ENCODE measurements at regions not wholly inside any gene's neighbourhood (a gene's known extent, or its start where the extent isn't known, plus 50 kb on each side); places are given as distances from the start of the nearest gene placed in this dataset.

GRCh38 chr3:94179059-94179458 lies 116.2 kb downstream of the NSUN3 start:
- H3K36me3 ChIP-seq (ENCODE audit: control insufficient read depth, low read depth, low read length), result no peaks in the 10 kb centered on the region
- no peak overlapping the region for H3K9ac ChIP-seq (ENCODE audit: low read length)
- H3K9me3 ChIP-seq (ENCODE audit: control insufficient read depth, low read depth, low read length), result no peaks in the 10 kb centered on the region
- H3K27ac ChIP-seq (ENCODE audit: low read length), result no peak overlapping the region
- no peaks in the 10 kb centered on the region for H3K27me3 ChIP-seq (ENCODE audit: control insufficient read depth, insufficient read depth, low read length)
- no peak overlapping the region for H3K4me3 ChIP-seq (ENCODE audit: low read length)
- no peaks in the 10 kb centered on the region for H3K4me1 ChIP-seq (ENCODE audit: control insufficient read depth, low read depth, low read length)

- Histone ChIP-seq H3K27me3 (ENCODE audit: control insufficient read depth, insufficient read depth, low read length) (no peaks in the 10 kb centered on the region), H3K9ac (ENCODE audit: low read length) (no peak overlapping the region), H3K36me3 (ENCODE audit: control insufficient read depth, low read depth, low read length) (no peaks in the 10 kb centered on the region), H3K27ac (ENCODE audit: low read length) (no peak overlapping the region), H3K4me3 (ENCODE audit: low read length) (no peak overlapping the region), H3K9me3 (ENCODE audit: control insufficient read depth, low read depth, low read length) (no peaks in the 10 kb centered on the region), H3K4me1 (ENCODE audit: control insufficient read depth, low read depth, low read length) (no peaks in the 10 kb centered on the region)
These were observed 120.7 kb downstream of the NSUN3 start for GRCh38 chr3:94183551-94183950.

GRCh38 chr3:94184781-94185180 lies 121.9 kb downstream of the NSUN3 start:
- Histone ChIP-seq H3K4me3 (ENCODE audit: low read length) (no peak overlapping the region), H3K9me3 (ENCODE audit: control insufficient read depth, low read depth, low read length) (no peaks in the 10 kb centered on the region)

GRCh38 chr3:94185753-94186152 lies 122.9 kb downstream of the NSUN3 start:
- no peaks in the 10 kb centered on the region for H3K27me3 ChIP-seq (ENCODE audit: control insufficient read depth, insufficient read depth, low read length)
- H3K27ac ChIP-seq (ENCODE audit: low read length), result no peak overlapping the region
- no peak overlapping the region for H3K9ac ChIP-seq (ENCODE audit: low read length)
- no peak overlapping the region for H3K4me3 ChIP-seq (ENCODE audit: low read length)
- H3K36me3 ChIP-seq (ENCODE audit: control insufficient read depth, low read depth, low read length), result no peaks in the 10 kb centered on the region
- no peaks in the 10 kb centered on the region for H3K9me3 ChIP-seq (ENCODE audit: control insufficient read depth, low read depth, low read length)
- no peaks in the 10 kb centered on the region for H3K4me1 ChIP-seq (ENCODE audit: control insufficient read depth, low read depth, low read length)

More at GRCh38 chr3:94184781-94185180, 121.9 kb downstream of the NSUN3 start:
- Histone ChIP-seq H3K27ac (ENCODE audit: low read length) (no peak overlapping the region), H3K27me3 (ENCODE audit: control insufficient read depth, insufficient read depth, low read length) (no peaks in the 10 kb centered on the region), H3K36me3 (ENCODE audit: control insufficient read depth, low read depth, low read length) (no peaks in the 10 kb centered on the region), H3K9ac (ENCODE audit: low read length) (no peak overlapping the region), H3K4me1 (ENCODE audit: control insufficient read depth, low read depth, low read length) (no peaks in the 10 kb centered on the region)

- Histone ChIP-seq H3K9me3 (ENCODE audit: control insufficient read depth, low read depth, low read length) (no peaks in the 10 kb centered on the region), H3K27me3 (ENCODE audit: control insufficient read depth, insufficient read depth, low read length) (no peaks in the 10 kb centered on the region), H3K4me1 (ENCODE audit: control insufficient read depth, low read depth, low read length) (no peaks in the 10 kb centered on the region), H3K36me3 (ENCODE audit: control insufficient read depth, low read depth, low read length) (no peaks in the 10 kb centered on the region), H3K27ac (ENCODE audit: low read length) (no peak overlapping the region), H3K9ac (ENCODE audit: low read length) (no peak overlapping the region), H3K4me3 (ENCODE audit: low read length) (no peak overlapping the region)
These were observed 124.8 kb downstream of the NSUN3 start for GRCh38 chr3:94187697-94188096.

- Histone ChIP-seq H3K27me3 (ENCODE audit: control insufficient read depth, insufficient read depth, low read length) (no peaks in the 10 kb centered on the region), H3K36me3 (ENCODE audit: control insufficient read depth, low read depth, low read length) (no peaks in the 10 kb centered on the region), H3K9ac (ENCODE audit: low read length) (no peak overlapping the region), H3K27ac (ENCODE audit: low read length) (no peak overlapping the region), H3K9me3 (ENCODE audit: control insufficient read depth, low read depth, low read length) (no peaks in the 10 kb centered on the region), H3K4me1 (ENCODE audit: control insufficient read depth, low read depth, low read length) (no peaks in the 10 kb centered on the region), H3K4me3 (ENCODE audit: low read length) (no peak overlapping the region)
These were observed 132.5 kb downstream of the NSUN3 start for GRCh38 chr3:94195381-94195780.

GRCh38 chr3:94206291-94206690 lies 143.4 kb downstream of the NSUN3 start:
- H3K9ac ChIP-seq (ENCODE audit: low read length), result no peak overlapping the region
- H3K27me3 ChIP-seq (ENCODE audit: control insufficient read depth, insufficient read depth, low read length), result no peaks in the 10 kb centered on the region
- H3K9me3 ChIP-seq (ENCODE audit: control insufficient read depth, low read depth, low read length), result no peaks in the 10 kb centered on the region
- H3K36me3 ChIP-seq (ENCODE audit: control insufficient read depth, low read depth, low read length), result no peaks in the 10 kb centered on the region
- no peak overlapping the region for H3K4me3 ChIP-seq (ENCODE audit: low read length)
- H3K27ac ChIP-seq (ENCODE audit: low read length), result no peak overlapping the region
- H3K4me1 ChIP-seq (ENCODE audit: control insufficient read depth, low read depth, low read length), result peaks cover 4% of the 10 kb centered on the region

GRCh38 chr3:94210256-94210655 lies 147.4 kb downstream of the NSUN3 start:
- Histone ChIP-seq H3K27me3 (ENCODE audit: control insufficient read depth, insufficient read depth, low read length) (no peaks in the 10 kb centered on the region), H3K27ac (ENCODE audit: low read length) (no peak overlapping the region), H3K4me3 (ENCODE audit: low read length) (no peak overlapping the region), H3K9me3 (ENCODE audit: control insufficient read depth, low read depth, low read length) (no peaks in the 10 kb centered on the region), H3K36me3 (ENCODE audit: control insufficient read depth, low read depth, low read length) (no peaks in the 10 kb centered on the region), H3K4me1 (ENCODE audit: control insufficient read depth, low read depth, low read length) (no peaks in the 10 kb centered on the region), H3K9ac (ENCODE audit: low read length) (no peak overlapping the region)

GRCh38 chr3:94217406-94217805 lies 154.5 kb downstream of the NSUN3 start:
- no peak overlapping the region for H3K4me3 ChIP-seq (ENCODE audit: low read length)
- H3K27ac ChIP-seq (ENCODE audit: low read length), result no peak overlapping the region
- H3K36me3 ChIP-seq (ENCODE audit: control insufficient read depth, low read depth, low read length), result no peaks in the 10 kb centered on the region
- no peaks in the 10 kb centered on the region for H3K27me3 ChIP-seq (ENCODE audit: control insufficient read depth, insufficient read depth, low read length)
- H3K9me3 ChIP-seq (ENCODE audit: control insufficient read depth, low read depth, low read length), result no peaks in the 10 kb centered on the region
- no peak overlapping the region for H3K9ac ChIP-seq (ENCODE audit: low read length)
- no peaks in the 10 kb centered on the region for H3K4me1 ChIP-seq (ENCODE audit: control insufficient read depth, low read depth, low read length)

GRCh38 chr3:94220426-94220825 lies 157.6 kb downstream of the NSUN3 start:
- Histone ChIP-seq H3K9me3 (ENCODE audit: control insufficient read depth, low read depth, low read length) (no peaks in the 10 kb centered on the region), H3K36me3 (ENCODE audit: control insufficient read depth, low read depth, low read length) (no peaks in the 10 kb centered on the region), H3K4me1 (ENCODE audit: control insufficient read depth, low read depth, low read length) (no peaks in the 10 kb centered on the region), H3K4me3 (ENCODE audit: low read length) (no peak overlapping the region), H3K27ac (ENCODE audit: low read length) (no peak overlapping the region), H3K27me3 (ENCODE audit: control insufficient read depth, insufficient read depth, low read length) (no peaks in the 10 kb centered on the region), H3K9ac (ENCODE audit: low read length) (no peak overlapping the region)

- H3K36me3 ChIP-seq (ENCODE audit: control insufficient read depth, low read depth, low read length), result no peaks in the 10 kb centered on the region
- H3K27me3 ChIP-seq (ENCODE audit: control insufficient read depth, insufficient read depth, low read length), result no peaks in the 10 kb centered on the region
- no peak overlapping the region for H3K27ac ChIP-seq (ENCODE audit: low read length)
- H3K4me3 ChIP-seq (ENCODE audit: low read length), result no peak overlapping the region
- H3K9me3 ChIP-seq (ENCODE audit: control insufficient read depth, low read depth, low read length), result no peaks in the 10 kb centered on the region
- no peak overlapping the region for H3K9ac ChIP-seq (ENCODE audit: low read length)
- H3K4me1 ChIP-seq (ENCODE audit: control insufficient read depth, low read depth, low read length), result no peaks in the 10 kb centered on the region
These were observed 159.0 kb downstream of the NSUN3 start for GRCh38 chr3:94221829-94222228.

- H3K4me1 ChIP-seq (ENCODE audit: control insufficient read depth, low read depth, low read length), result peaks cover 4% of the 10 kb centered on the region
- no peak overlapping the region for H3K27ac ChIP-seq (ENCODE audit: low read length)
- no peaks in the 10 kb centered on the region for H3K36me3 ChIP-seq (ENCODE audit: control insufficient read depth, low read depth, low read length)
- H3K27me3 ChIP-seq (ENCODE audit: control insufficient read depth, insufficient read depth, low read length), result no peaks in the 10 kb centered on the region
- no peak overlapping the region for H3K4me3 ChIP-seq (ENCODE audit: low read length)
- H3K9me3 ChIP-seq (ENCODE audit: control insufficient read depth, low read depth, low read length), result no peaks in the 10 kb centered on the region
- no peak overlapping the region for H3K9ac ChIP-seq (ENCODE audit: low read length)
These were observed 162.4 kb downstream of the NSUN3 start for GRCh38 chr3:94225148-94225865.

All from iPS-18a (cell line).